ENCODE measurements at regions not wholly inside any gene's neighbourhood (a gene's known extent, or its start where the extent isn't known, plus 50 kb on each side); places are given as distances from the start of the nearest gene placed in this dataset.

GRCh38 chr6:163820171-163820570 lies 405.7 kb downstream of the QKI start:
- no peaks in the 10 kb centered on the region for H3K79me2 ChIP-seq (ENCODE audit: low read length)
- no peaks in the 10 kb centered on the region for H3K27me3 ChIP-seq (replicated peaks; ENCODE audit: insufficient read depth, low read length)
- H3K4me3 ChIP-seq (ENCODE audit: low read length): no peak overlapping the region
- no peak overlapping the region for H3K4me2 ChIP-seq (ENCODE audit: low read depth, low read length)
- H3K9me3 ChIP-seq (replicated peaks; ENCODE audit: insufficient read depth, low read length): no peaks in the 10 kb centered on the region
- no peak overlapping the region for H3K9ac ChIP-seq (ENCODE audit: low read length)
- no peaks in the 10 kb centered on the region for H4K20me1 ChIP-seq (ENCODE audit: insufficient read depth, low read length)
- no peaks in the 10 kb centered on the region for H3F3A ChIP-seq (ENCODE audit: insufficient read depth, low read length)
- DNase-seq: no peak
- no peak overlapping the region for H2AFZ ChIP-seq (ENCODE audit: low read length)
- no peak overlapping the region for H3K27ac ChIP-seq (ENCODE audit: low read length)
- no peaks in the 10 kb centered on the region for H3K9me2 ChIP-seq (replicated peaks; ENCODE audit: insufficient read depth, low read length)
- no peaks in the 10 kb centered on the region for H3K36me3 ChIP-seq (replicated peaks; ENCODE audit: insufficient read depth, low read length)
- H3K4me1 ChIP-seq (ENCODE audit: low read length): no peaks in the 10 kb centered on the region
- TF ChIP-seq EZH2 (optimal IDR thresholded peaks at IDR 0.05; ENCODE audit: low read depth, low read length) (no peak), CTCF (IDR thresholded peaks at IDR 0.05; ENCODE audit: low read length) (no peak), EZH2phosphoT487 (IDR thresholded peaks at IDR 0.05; ENCODE audit: low read length) (no peak)

- no peaks in the 10 kb centered on the region for H3K4me1 ChIP-seq (ENCODE audit: low read length)
- no peaks in the 10 kb centered on the region for H3K36me3 ChIP-seq (replicated peaks; ENCODE audit: insufficient read depth, low read length)
- no peak for DNase-seq
- H3F3A ChIP-seq (ENCODE audit: insufficient read depth, low read length): no peaks in the 10 kb centered on the region
- H3K27ac ChIP-seq (ENCODE audit: low read length): no peak overlapping the region
- no peaks in the 10 kb centered on the region for H4K20me1 ChIP-seq (ENCODE audit: insufficient read depth, low read length)
- H3K9ac ChIP-seq (ENCODE audit: low read length): no peak overlapping the region
- H3K4me3 ChIP-seq (ENCODE audit: low read length): no peak overlapping the region
- no peaks in the 10 kb centered on the region for H3K79me2 ChIP-seq (ENCODE audit: low read length)
- no peaks in the 10 kb centered on the region for H3K9me3 ChIP-seq (replicated peaks; ENCODE audit: insufficient read depth, low read length)
- TF ChIP-seq EZH2 (optimal IDR thresholded peaks at IDR 0.05; ENCODE audit: low read depth, low read length) (no peak), CTCF (IDR thresholded peaks at IDR 0.05; ENCODE audit: low read length) (no peak), EZH2phosphoT487 (IDR thresholded peaks at IDR 0.05; ENCODE audit: low read length) (no peak)
- no peaks in the 10 kb centered on the region for H3K27me3 ChIP-seq (replicated peaks; ENCODE audit: insufficient read depth, low read length)
- no peak overlapping the region for H2AFZ ChIP-seq (ENCODE audit: low read length)
- no peaks in the 10 kb centered on the region for H3K9me2 ChIP-seq (replicated peaks; ENCODE audit: insufficient read depth, low read length)
- H3K4me2 ChIP-seq (ENCODE audit: low read depth, low read length): no peak overlapping the region
Observed at GRCh38 chr6:163818719-163819118, 404.2 kb downstream of the QKI start.

GRCh38 chr6:163816441-163816840 lies 401.9 kb downstream of the QKI start:
- no peaks in the 10 kb centered on the region for H3K4me1 ChIP-seq (ENCODE audit: low read length)
- H3K4me2 ChIP-seq (ENCODE audit: low read depth, low read length): no peak overlapping the region
- H3K36me3 ChIP-seq (replicated peaks; ENCODE audit: insufficient read depth, low read length): no peaks in the 10 kb centered on the region
- TF ChIP-seq CTCF (IDR thresholded peaks at IDR 0.05; ENCODE audit: low read length) (no peak), EZH2phosphoT487 (IDR thresholded peaks at IDR 0.05; ENCODE audit: low read length) (no peak), EZH2 (optimal IDR thresholded peaks at IDR 0.05; ENCODE audit: low read depth, low read length) (no peak)
- H2AFZ ChIP-seq (ENCODE audit: low read length): no peak overlapping the region
- no peak overlapping the region for H3K4me3 ChIP-seq (ENCODE audit: low read length)
- H3K9me2 ChIP-seq (replicated peaks; ENCODE audit: insufficient read depth, low read length): no peaks in the 10 kb centered on the region
- no peak overlapping the region for H3K27ac ChIP-seq (ENCODE audit: low read length)
- no peaks in the 10 kb centered on the region for H3F3A ChIP-seq (ENCODE audit: insufficient read depth, low read length)
- no peaks in the 10 kb centered on the region for H4K20me1 ChIP-seq (ENCODE audit: insufficient read depth, low read length)
- DNase-seq: no peak
- H3K9me3 ChIP-seq (replicated peaks; ENCODE audit: insufficient read depth, low read length): no peaks in the 10 kb centered on the region
- no peaks in the 10 kb centered on the region for H3K79me2 ChIP-seq (ENCODE audit: low read length)
- no peak overlapping the region for H3K9ac ChIP-seq (ENCODE audit: low read length)
- no peaks in the 10 kb centered on the region for H3K27me3 ChIP-seq (replicated peaks; ENCODE audit: insufficient read depth, low read length)

All from MM.1S (cell line).